Neural crest cell (in vitro differentiated cells): ENCODE measurements at regions not wholly inside any gene's neighbourhood (a gene's known extent, or its start where the extent isn't known, plus 50 kb on each side); places are given as distances from the start of the nearest gene placed in this dataset.

ENCODE experiments used
- DNase-seq: peaks from one replicate; pipeline ENCODE4 v3.0.0; 2021; ENCODE audit warnings: low read depth, mixed read lengths, low spot score
- H3K27ac Mint-ChIP-seq: one replicate; pipeline ENCODE4 v1.8.0; 2021; ENCODE audit warnings: mild to moderate bottlenecking, mixed read lengths; ENCODE audit not compliant: unreplicated experiment
- H3K27me3 Mint-ChIP-seq: 2 replicates; pipeline ENCODE4 v1.8.0; 2021; ENCODE audit warnings: low read depth, mild to moderate bottlenecking, mixed read lengths
- H3K36me3 Mint-ChIP-seq: 2 replicates; pipeline ENCODE4 v1.8.0; 2021; ENCODE audit warnings: low read depth, mild to moderate bottlenecking, mixed read lengths
- H3K4me1 Mint-ChIP-seq: 2 replicates; pipeline ENCODE4 v1.8.0; 2021; ENCODE audit warnings: mixed read lengths
- H3K4me3 Mint-ChIP-seq: one replicate; pipeline ENCODE4 v1.8.0; 2021; ENCODE audit warnings: mild to moderate bottlenecking, mixed read lengths
- H3K9me3 Mint-ChIP-seq: 2 replicates; pipeline ENCODE4 v1.8.0; 2021; ENCODE audit warnings: mixed read lengths
- TF ChIP-seq, protein P1 (sequence below): fragments of 200-600 bp; sonication (generic); conservative IDR thresholded peaks from 2 replicates; pipeline ENCODE4 v1.5.0; 2021; ENCODE audit warnings: antibody characterized with exemption, mild to moderate bottlenecking

DNA sequence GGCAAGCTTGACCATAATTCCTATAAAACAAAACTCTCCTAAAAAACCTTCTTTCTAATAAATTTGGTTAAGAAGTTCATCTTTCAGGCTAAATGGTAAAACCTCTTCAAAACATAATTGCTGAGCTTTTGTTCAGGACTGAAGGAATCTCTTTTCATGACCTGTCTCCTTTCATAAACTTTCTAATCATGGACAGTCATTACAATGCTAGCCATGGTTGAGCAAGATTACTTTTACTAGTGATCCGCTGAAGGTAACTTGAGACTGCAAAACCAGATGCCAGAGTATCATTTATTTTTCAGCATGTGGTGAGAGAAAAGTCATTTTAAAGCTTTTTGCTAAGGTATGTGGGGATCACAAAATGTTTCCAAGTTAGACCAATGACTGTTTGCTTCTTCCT is 186.4 kb upstream of the RHOBTB1 start:
- Mint-ChIP-seq H3K4me3 (no peak overlapping the region), H3K9me3 (peaks cover 9% of the 10 kb centered on the region), H3K27me3 (no peaks in the 10 kb centered on the region), H3K36me3 (no peaks in the 10 kb centered on the region), H3K4me1 (no peaks in the 10 kb centered on the region), H3K27ac (no peak overlapping the region)
- TF ChIP-seq, protein P1, sequence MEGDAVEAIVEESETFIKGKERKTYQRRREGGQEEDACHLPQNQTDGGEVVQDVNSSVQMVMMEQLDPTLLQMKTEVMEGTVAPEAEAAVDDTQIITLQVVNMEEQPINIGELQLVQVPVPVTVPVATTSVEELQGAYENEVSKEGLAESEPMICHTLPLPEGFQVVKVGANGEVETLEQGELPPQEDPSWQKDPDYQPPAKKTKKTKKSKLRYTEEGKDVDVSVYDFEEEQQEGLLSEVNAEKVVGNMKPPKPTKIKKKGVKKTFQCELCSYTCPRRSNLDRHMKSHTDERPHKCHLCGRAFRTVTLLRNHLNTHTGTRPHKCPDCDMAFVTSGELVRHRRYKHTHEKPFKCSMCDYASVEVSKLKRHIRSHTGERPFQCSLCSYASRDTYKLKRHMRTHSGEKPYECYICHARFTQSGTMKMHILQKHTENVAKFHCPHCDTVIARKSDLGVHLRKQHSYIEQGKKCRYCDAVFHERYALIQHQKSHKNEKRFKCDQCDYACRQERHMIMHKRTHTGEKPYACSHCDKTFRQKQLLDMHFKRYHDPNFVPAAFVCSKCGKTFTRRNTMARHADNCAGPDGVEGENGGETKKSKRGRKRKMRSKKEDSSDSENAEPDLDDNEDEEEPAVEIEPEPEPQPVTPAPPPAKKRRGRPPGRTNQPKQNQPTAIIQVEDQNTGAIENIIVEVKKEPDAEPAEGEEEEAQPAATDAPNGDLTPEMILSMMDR: no peak
- DNase-seq: no peak

DNA sequence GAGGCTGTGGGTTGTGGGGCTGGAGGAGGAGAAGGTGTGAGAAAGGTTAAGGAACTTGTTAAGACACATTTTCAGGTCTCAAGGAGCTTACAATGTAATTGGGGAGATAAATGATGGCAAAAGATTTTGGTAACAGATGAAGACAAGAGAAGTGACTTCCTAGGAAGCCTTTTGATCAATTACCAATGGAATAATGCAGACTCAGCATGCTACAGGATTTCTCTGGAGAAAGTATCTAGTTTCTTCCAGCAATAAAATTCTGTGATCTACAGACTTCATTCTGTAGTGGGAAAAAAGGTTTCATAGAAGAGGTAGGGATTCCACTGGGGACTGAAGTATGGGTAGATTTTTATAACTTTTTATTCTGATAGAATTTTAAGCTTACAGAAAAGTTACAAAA is 184.2 kb upstream of the RHOBTB1 start:
- TF ChIP-seq, protein P1: no peak
- no peak for DNase-seq
- Mint-ChIP-seq H3K36me3 (no peaks in the 10 kb centered on the region), H3K4me3 (no peak overlapping the region), H3K9me3 (peaks cover under 1% of the 10 kb centered on the region), H3K27me3 (no peaks in the 10 kb centered on the region), H3K4me1 (no peaks in the 10 kb centered on the region), H3K27ac (no peak overlapping the region)

DNA sequence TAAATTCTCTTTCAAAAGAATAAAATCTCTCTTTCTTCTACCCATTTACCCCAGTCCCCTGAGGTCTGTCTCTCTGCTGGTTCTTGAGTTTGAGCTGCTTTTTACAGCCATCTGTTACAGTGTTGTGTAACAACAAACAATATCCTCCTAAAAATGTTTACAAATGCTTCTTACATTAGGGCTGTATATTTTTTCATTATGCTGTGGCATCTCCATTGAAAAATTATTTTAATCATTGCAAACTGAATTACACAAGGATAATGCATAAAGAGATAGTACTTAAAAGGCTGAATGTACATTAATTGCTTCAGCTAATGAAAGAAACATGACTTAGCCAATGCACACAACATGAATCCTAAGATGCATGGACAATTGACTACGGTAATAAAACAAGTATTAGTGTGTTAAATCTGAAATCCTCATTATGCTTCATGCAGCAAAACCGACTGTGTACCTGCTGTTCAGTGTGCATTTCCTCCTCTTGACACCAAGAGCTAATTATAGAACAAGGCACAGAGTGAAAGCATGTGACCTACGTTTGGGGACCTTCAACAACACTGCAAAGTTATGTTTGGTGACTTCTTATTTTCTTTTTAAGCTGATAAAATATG is 181.7 kb upstream of the RHOBTB1 start:
- TF ChIP-seq, protein P1: no peak
- Mint-ChIP-seq H3K4me1 (no peaks in the 10 kb centered on the region), H3K9me3 (no peaks in the 10 kb centered on the region), H3K27ac (no peak overlapping the region), H3K36me3 (no peaks in the 10 kb centered on the region), H3K27me3 (no peaks in the 10 kb centered on the region), H3K4me3 (no peak overlapping the region)
- DNase-seq: no peak

DNA sequence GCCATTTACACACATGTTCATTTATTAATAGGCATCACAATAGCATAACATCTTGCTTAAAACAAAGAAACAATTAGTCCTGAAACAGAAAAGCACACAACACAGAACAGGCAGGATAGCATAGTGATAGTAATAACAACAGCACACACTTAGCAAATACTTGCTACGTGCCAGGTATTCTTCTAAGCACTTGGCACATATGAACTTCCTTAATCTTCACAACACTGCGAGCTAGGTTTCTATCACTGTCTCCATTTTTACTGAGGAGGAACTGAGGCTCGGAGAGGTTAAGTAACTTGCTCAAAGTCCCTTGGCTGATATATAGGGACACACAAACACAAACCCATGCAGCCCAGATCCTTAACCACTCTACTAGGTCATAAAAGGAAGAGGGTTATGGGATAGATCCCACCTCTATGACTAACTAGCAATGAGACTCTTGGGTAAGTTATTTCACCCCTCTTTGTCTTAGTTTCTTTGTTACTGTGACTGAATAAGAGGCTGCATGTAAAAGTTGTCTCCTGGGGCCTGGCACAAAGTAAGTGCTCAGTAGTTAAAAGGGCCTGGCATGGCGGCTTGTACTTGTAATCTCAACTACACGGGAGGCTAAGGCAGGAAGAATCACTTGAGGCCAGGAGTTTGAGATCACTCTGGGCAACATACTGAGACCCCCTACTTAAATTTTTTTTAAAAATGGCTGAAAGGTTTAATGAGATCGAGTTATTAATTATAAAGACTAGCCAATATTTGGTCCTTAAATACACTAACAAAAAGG is 181.0 kb upstream of the RHOBTB1 start:
- Mint-ChIP-seq H3K27me3 (no peaks in the 10 kb centered on the region), H3K36me3 (no peaks in the 10 kb centered on the region), H3K27ac (no peak overlapping the region), H3K4me3 (no peak overlapping the region), H3K4me1 (no peaks in the 10 kb centered on the region), H3K9me3 (no peaks in the 10 kb centered on the region)
- DNase-seq: no peak
- TF ChIP-seq, protein P1: no peak

DNA sequence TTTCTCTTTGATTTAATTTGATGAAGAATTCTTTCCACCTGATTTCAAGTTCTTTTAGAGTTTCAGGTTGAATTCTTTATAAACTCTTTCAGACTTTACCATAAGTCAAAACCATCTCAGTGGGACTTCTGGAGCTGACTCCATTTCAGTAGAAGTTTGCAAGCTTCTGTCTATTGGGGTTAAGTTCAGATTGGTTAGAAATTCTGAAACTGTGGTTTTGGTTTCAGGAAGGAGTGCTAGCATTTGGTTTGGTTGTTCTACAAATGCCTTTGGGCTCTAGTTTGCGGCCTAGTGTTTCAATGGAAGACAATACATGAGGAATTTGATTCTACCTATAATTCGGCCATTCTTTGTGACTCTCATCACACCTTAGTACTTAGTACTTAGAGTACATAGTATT is 176.8 kb upstream of the RHOBTB1 start:
- Mint-ChIP-seq H3K27ac (no peak overlapping the region), H3K36me3 (no peaks in the 10 kb centered on the region), H3K4me1 (no peaks in the 10 kb centered on the region), H3K4me3 (no peak overlapping the region), H3K27me3 (no peaks in the 10 kb centered on the region), H3K9me3 (no peaks in the 10 kb centered on the region)
- TF ChIP-seq, protein P1: no peak
- no peak for DNase-seq
